Suppressor macrophage treated with lipopolysaccharide for 4 hours (primary cell): ENCODE measurements at regions not wholly inside any gene's neighbourhood (a gene's known extent, or its start where the extent isn't known, plus 50 kb on each side); places are given as distances from the start of the nearest gene placed in this dataset.

Experiments used
- DNase-seq: peaks from one replicate; pipeline ENCODE4 v3.0.0-alpha.2; 2020

DNA sequence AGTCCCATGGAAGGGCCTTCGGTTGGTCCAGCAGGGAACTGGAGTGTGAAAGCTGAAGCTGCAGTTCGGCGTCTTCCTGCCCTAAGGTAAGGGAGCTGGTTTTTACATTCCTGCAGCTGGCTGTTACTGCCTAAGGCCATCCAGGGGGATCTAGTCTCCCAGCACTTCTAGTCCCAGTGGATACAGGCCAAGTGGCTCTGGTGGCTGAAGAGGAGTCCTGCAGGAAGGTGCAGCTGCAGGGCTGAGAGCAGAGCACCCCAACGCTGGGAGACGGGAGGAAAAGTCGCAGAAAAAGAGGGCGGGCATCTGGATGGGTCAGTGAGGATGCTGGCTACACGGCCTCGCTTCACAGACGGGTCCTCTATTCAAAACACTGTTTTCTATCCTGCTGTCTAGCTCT, 225.0 kb upstream of the HS6ST1 start:
- no peak for DNase-seq

- DNase-seq, result no peak
Observed at GRCh38 chr2:128544321-128545037, 225.8 kb upstream of the HS6ST1 start.

GRCh38 chr2:128545085-128545484, 226.4 kb upstream of the HS6ST1 start:
- no peak for DNase-seq

DNA sequence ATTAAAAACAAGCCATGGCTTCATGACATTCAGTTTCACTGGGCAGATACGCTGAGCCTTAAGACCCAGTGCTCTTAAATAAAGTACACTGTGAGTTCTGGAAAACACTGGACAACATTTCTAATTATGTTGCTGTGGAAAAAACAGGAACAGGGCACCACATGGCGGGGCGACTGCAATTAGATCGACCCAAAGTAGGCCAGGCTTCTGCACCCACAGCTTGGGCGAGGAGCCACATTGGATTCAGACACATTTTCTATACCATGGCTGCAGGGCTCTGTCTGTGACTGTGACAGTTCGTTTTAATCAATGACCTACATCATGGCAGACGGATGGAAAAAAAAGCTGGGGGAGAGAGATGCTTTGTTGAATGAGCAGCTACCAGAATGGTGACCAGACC, 227.2 kb upstream of the HS6ST1 start:
- DNase-seq, result no peak

- no peak for DNase-seq
Observed at GRCh38 chr2:128547667-128548066, 229.0 kb upstream of the HS6ST1 start.

- no peak for DNase-seq
Observed at GRCh38 chr2:128548461-128548891, 229.8 kb upstream of the HS6ST1 start.

DNA sequence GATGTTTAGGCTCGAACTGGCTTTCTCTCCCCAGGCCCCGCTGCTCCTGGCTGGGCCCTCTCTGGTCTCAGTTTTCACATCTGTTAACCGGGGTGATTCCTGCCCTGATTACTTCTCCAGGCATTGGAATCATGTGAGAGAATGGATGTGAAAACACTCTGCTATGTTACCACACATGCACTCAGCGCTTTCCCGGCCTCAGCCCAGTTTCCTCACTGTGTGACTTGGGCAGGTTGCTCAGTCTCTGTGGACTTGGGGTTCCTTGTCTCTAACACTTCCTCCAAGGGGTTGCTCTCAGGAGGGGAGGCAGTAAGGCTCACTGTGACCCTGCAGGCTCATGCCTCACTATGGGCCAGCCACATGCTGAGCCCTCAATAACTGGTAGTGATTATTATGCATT, 230.4 kb upstream of the HS6ST1 start:
- DNase-seq, result no peak

DNA sequence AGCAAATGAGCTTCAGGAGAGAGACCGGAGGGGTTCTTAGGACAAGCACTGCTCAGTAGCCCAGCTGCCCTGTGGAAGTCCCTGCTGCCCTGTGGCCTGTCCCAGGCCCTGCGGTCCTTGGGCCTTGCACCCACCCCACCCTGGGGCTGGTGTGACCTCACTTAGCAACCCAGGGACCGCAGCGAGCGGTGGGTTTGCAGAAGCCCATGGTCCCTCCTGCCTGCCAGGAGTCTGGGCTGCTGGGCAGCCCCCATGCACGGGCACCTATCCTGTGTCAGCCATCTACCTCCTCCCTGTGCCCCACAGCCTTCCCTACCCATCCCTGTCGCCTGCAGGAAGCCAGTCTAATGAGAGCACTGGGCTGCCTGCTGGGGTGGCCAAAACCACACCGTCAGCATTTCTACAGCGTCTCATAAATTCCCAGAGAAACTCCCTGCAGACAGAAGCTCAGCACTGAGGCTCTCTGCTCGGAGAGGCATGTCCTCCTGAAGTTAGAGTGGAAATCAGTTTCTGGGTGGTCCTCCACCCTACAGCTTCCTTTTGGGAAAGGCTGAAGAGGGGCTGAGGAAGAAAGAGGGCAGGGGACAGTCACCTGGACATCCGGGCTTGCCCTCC, 231.1 kb upstream of the HS6ST1 start:
- no peak for DNase-seq

GRCh38 chr2:128550389-128550788, 231.7 kb upstream of the HS6ST1 start:
- DNase-seq, result no peak

GRCh38 chr2:128550801-128551416, 232.2 kb upstream of the HS6ST1 start:
- no peak for DNase-seq

DNA sequence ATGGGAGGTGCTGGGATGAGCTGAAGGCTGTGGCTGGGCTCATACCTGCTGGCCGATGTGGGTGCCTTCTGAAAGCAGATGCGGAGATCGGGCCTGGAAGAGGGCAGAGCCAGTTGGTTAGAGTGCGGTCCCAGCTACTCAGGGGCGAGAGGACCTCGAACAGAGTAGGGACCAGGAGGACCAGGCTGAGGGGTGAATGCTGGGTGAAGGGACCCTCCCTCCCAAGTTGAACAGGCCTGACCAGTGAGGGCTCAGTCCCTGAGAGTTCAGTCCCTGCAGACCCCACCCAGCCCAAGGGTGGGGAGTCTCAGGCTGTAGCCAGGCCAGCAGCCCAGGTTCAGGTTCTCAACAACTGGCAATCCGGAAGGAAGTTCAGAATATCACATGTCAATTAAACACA, 232.8 kb upstream of the HS6ST1 start:
- no peak for DNase-seq

- DNase-seq, result no peak
Observed at GRCh38 chr2:128552141-128552805, 233.6 kb upstream of the HS6ST1 start.

DNA sequence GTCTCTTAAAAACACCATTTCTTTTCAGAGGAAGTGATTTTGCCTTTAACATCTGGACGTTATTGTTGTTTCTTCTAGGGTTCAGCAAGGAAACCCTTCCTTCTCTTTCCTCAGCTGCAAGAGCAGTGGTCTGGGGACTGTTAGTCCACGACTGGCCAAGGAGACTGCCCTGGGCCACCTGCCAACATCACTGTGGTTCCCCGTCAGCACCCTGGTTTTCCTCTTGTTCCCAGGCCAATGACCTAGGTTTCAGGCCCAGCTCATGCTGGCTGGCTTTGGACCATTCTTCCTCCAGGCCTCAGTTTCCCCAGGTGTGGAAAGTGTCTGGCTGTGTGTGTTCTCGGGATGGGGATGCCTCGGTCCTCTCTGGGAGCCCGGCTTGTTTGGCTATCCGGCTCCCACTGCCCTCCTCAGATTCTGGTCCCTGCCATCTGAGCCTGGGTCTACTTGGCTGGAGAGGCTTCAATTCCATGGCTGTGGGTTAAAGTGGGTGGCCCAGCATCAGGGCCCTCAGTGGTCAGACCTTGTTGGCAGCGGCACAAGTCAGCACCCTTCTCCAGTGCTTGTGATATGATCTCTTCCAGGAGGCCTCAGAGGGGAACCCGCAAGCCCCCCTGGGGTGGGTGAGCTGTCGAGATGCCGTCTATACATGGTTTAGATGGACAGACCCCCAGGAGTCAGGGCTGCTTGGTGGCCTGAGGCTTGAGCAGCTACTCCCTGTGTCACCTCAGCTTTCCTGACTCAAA, 234.3 kb upstream of the HS6ST1 start:
- DNase-seq, result no peak

DNA sequence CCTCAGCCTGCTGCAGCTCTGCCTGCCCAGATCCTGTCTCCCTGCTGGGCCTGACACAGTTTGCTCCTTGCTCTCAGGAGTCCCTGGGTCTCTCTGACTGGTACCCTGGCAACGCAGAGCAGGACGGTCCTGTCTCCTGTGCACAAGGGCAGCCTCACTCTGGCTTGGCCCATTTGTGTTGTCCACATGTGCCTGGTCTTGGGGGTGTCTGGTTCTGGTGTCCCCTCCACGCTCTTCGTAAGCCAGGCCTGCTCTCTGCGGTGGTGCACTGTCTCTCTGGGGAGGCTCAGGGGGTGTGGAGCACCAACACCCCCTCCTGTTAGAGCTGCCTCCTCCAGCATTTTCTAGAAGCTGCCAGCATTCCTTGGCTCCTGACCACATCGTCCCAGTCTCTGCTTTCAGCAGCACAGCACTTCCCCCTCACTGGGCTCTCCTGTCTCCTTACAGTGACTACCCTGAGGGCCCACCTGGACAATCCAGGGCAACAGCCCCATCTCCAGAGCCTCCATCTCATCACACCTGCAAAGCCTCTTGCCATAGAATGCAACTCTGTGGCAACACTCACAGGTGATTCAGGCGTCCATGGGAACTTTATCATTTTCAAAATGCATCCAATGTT, 235.6 kb upstream of the HS6ST1 start:
- no peak for DNase-seq

GRCh38 chr2:128555433-128555832, 236.8 kb upstream of the HS6ST1 start:
- no peak for DNase-seq

GRCh38 chr2:128556089-128556488, 237.4 kb upstream of the HS6ST1 start:
- DNase-seq, result no peak

GRCh38 chr2:128556633-128557032, 238.0 kb upstream of the HS6ST1 start:
- no peak for DNase-seq

GRCh38 chr2:128557069-128557468, 238.4 kb upstream of the HS6ST1 start:
- DNase-seq, result no peak

- peak; percentile 91 for DNase-seq
Observed at GRCh38 chr2:128557831-128558241, 239.2 kb upstream of the HS6ST1 start.

GRCh38 chr2:128558441-128558840, 239.8 kb upstream of the HS6ST1 start:
- peak; percentile 51 for DNase-seq

GRCh38 chr2:128558895-128559532, 240.3 kb upstream of the HS6ST1 start:
- DNase-seq, result no peak
